Lower leg skin (tissue), 3 donors: ENCODE measurements at regions not wholly inside any gene's neighbourhood (a gene's known extent, or its start where the extent isn't known, plus 50 kb on each side); places are given as distances from the start of the nearest gene placed in this dataset.

Experiments used
- POLR2A ChIP-seq, 2 donors: fragments of 450-650 bp; IDR thresholded peaks; one replicate each; pipeline ENCODE4 v1.6.1; 2016 to 2017; ENCODE audit warnings: antibody characterized with exemption in 2 of 2, mild to moderate bottlenecking in 1 of 2, moderate library complexity in 1 of 2
- TF ChIP-seq, protein P1 (sequence below), 3 donors: fragments of 450-650 bp; IDR thresholded peaks; one replicate each; pipeline ENCODE4 v1.5.1; 2016; ENCODE audit warnings: antibody characterized with exemption in 3 of 3, mild to moderate bottlenecking in 3 of 3, moderate library complexity in 2 of 3

DNA sequence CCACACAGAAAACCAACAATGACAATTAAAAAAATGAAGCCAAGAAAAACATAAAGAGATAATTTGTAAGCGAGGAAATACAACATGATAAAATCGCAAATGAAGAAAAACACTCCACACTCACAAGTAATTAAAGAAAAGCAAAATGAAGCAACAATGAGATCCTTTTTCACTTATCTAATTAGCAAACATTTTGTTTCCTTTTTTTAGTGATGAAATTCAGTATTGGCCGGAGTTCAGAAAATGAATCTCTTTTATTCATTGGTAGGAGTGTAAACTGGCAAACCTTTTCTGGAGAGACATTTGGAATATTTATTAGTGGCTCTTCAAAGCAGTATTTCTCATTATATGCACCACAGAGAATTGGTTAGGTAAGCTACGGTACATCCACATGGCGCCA lies 70.6 kb upstream of the POMP start:
- TF ChIP-seq, protein P1, sequence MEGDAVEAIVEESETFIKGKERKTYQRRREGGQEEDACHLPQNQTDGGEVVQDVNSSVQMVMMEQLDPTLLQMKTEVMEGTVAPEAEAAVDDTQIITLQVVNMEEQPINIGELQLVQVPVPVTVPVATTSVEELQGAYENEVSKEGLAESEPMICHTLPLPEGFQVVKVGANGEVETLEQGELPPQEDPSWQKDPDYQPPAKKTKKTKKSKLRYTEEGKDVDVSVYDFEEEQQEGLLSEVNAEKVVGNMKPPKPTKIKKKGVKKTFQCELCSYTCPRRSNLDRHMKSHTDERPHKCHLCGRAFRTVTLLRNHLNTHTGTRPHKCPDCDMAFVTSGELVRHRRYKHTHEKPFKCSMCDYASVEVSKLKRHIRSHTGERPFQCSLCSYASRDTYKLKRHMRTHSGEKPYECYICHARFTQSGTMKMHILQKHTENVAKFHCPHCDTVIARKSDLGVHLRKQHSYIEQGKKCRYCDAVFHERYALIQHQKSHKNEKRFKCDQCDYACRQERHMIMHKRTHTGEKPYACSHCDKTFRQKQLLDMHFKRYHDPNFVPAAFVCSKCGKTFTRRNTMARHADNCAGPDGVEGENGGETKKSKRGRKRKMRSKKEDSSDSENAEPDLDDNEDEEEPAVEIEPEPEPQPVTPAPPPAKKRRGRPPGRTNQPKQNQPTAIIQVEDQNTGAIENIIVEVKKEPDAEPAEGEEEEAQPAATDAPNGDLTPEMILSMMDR (IDR thresholded peaks at IDR 0.05), result no peak
- TF ChIP-seq POLR2A (IDR thresholded peaks at IDR 0.05), result no peak
